GM13976 (cell line): ENCODE measurements at regions not wholly inside any gene's neighbourhood (a gene's known extent, or its start where the extent isn't known, plus 50 kb on each side); places are given as distances from the start of the nearest gene placed in this dataset.
"Not testable (repeated sequence)": the region's sequence is repeated elsewhere in the genome, so short reads cannot be mapped to it uniquely, and the experiment has no call there.

Experiments
- DNase-seq: peaks from one replicate; pipeline ENCODE4 v3.0.0; 2012; ENCODE audit warnings: low spot score
- in situ Hi-C: fragments of 300-500 bp; cut with MboI; formaldehyde crosslinking; loops from one replicate; pipeline ENCODE4 v1.12.0; 2022; ENCODE audit warnings: low sequenced_read_pairs, mixed read lengths, inconsistent platforms; ENCODE audit not compliant: unreplicated experiment
- TF ChIP-seq, protein P1 (sequence below): IDR thresholded peaks from 2 replicates; pipeline ENCODE4 v1.5.1; 2012; ENCODE audit warnings: borderline replicate concordance, mild to moderate bottlenecking; ENCODE audit not compliant: insufficient read depth; ENCODE audit errors: extremely low read depth, missing control alignments, control extremely low read depth

- in situ Hi-C loops = no loop called here
- DNase-seq = no peak
- TF ChIP-seq, protein P1, sequence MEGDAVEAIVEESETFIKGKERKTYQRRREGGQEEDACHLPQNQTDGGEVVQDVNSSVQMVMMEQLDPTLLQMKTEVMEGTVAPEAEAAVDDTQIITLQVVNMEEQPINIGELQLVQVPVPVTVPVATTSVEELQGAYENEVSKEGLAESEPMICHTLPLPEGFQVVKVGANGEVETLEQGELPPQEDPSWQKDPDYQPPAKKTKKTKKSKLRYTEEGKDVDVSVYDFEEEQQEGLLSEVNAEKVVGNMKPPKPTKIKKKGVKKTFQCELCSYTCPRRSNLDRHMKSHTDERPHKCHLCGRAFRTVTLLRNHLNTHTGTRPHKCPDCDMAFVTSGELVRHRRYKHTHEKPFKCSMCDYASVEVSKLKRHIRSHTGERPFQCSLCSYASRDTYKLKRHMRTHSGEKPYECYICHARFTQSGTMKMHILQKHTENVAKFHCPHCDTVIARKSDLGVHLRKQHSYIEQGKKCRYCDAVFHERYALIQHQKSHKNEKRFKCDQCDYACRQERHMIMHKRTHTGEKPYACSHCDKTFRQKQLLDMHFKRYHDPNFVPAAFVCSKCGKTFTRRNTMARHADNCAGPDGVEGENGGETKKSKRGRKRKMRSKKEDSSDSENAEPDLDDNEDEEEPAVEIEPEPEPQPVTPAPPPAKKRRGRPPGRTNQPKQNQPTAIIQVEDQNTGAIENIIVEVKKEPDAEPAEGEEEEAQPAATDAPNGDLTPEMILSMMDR = no peak
Measured at GRCh38 chr21:23936991-23937390, 1670.3 kb downstream of the MRPL39 start.

GRCh38 chr21:23936224-23936623, 1671.1 kb downstream of the MRPL39 start:
- in situ Hi-C loops = no loop called here
- peak; percentile 11 for DNase-seq
- TF ChIP-seq, protein P1 = no peak

DNA sequence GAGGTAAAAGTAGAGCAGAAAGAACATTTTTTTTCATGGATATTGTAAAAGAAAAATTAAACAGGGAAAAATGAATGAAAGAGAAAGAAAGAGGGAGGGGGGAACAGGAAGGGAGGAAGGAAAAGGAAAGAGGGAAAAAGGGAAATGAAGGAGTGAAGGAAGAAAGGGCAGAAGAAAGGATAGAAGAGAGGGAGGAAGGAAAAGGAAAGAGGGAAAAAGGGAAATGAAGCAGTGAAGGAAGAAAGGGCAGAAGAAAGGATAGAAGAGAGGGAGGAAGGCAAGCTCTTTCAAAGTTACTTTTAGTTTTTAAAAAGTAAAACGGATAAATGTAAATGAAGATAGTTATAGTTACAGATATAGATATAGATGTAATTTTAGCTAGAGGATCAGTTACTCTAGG, 1676.7 kb downstream of the MRPL39 start:
- DNase-seq = no peak
- in situ Hi-C loops = no loop called here
- TF ChIP-seq, protein P1 = no peak

- DNase-seq, in situ Hi-C loops: not testable (repeated sequence)
Measured at GRCh38 chr21:23926430-23926829, 1680.9 kb downstream of the MRPL39 start.

- in situ Hi-C loops = no loop called here
- TF ChIP-seq, protein P1 = no peak
- DNase-seq = no peak
Measured at GRCh38 chr21:23921670-23922418, 1685.4 kb downstream of the MRPL39 start.

- in situ Hi-C loops = no loop called here
- TF ChIP-seq, protein P1 = no peak
- DNase-seq = no peak
Measured at GRCh38 chr21:23900727-23901126, 1706.6 kb downstream of the MRPL39 start.

DNA sequence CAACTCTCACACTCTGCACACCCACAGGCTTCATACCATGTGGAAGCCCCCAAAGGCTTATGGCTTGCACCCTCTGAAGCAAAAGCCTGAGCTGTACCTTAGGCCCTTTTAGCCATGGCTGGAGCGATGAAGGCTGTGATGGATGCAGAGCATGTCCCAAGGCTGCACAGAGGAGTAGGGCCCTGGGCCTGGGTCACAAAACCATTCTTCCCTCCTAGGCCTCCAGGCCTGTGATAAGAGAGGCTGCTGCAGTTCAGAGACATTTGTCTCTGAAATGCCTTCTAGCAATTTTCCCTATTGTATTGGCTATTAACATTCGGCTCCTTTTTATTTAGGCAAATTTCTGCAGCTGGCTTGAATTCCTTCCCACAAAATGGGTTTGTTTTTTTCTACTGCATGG, 1707.7 kb downstream of the MRPL39 start:
- in situ Hi-C loops = no loop called here
- DNase-seq = no peak
- TF ChIP-seq, protein P1 = no peak
